GM18508 (cell line): ENCODE measurements at regions not wholly inside any gene's neighbourhood (a gene's known extent, or its start where the extent isn't known, plus 50 kb on each side); places are given as distances from the start of the nearest gene placed in this dataset.
A peak's percentile ranks its signal among the peaks of the same experiment; 100 is the strongest.

Source experiments
- ATAC-seq: cut with Tn5 transposase; IDR thresholded peaks from one replicate; pipeline ENCODE4 v1.9.1; 2021; ENCODE audit warnings: moderate number of reproducible peaks; ENCODE audit not compliant: insufficient read depth, unreplicated experiment

- no peak for ATAC-seq
Measured at GRCh38 chr4:14693728-14694127, 308.6 kb upstream of the CPEB2 start.

DNA sequence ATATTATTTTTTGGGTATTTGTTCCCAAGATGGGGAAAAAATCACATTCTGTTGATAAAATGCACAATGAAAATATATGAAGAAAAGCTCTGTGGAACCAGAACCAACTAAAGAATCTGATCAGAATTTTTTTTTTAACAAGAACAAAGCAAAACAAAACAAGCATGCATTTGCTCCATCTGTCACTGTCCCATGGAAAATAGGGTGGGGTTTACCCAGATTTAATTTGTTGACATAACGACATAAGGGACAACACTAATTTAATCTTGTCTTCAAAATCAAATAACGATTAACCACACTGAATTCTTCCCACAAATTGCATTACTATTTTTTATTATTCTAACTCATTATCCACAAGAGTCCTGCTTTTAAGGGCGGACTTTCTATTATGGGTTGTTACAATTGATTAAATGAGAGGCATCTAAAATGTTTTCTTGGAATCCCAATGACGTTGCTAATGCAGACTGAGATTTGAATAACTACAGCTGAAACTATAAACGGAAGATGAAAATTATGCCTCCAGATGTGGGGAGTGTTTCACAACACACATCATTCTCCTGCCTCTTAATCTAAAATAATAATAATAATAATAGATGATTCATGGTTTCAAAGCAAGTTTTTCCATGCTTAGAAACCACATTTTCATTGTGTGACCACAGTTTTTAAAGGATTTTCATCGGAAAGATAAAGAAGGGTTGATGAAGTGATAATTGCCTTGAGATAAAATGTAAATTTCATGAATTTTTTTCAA lies 307.0 kb upstream of the CPEB2 start:
- ATAC-seq = no peak

DNA sequence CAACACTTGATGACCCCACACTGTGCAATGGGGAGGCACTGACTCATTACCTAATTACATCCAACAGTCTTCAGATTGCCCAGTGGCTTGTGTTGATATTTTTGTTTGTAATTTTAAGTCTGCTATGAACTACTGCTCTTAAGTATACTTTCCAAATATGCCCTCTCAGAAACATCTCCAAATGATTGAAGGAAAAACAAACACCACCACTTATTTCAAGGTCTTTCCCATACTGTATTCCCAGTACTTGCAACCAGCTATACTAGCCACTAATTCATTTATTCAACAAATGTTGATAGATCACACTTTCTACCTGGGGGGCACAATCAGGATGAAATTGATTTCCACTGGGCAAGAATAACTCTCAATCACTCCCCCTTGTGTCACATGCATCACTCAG lies 302.2 kb upstream of the CPEB2 start:
- no peak for ATAC-seq

DNA sequence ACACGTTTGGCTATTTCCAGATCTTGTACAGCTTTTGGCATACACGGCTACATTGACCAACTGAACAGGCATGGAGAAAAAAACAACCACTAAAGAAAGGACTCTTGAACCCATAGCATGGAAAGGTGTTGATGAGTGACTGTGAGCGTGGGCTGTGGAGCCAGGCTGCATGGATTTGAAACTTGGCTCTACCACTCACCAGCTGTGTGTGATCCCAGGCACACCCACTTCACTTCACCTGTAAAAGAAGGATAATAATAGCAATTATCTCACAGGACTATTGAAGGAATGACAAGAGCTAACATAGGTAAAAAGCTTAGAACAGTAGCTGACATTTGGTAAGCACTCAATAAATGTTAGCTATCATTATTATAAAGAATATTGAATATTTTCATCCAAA lies 301.7 kb upstream of the CPEB2 start:
- no peak for ATAC-seq

GRCh38 chr4:14701389-14701788 lies 300.9 kb upstream of the CPEB2 start:
- no peak for ATAC-seq

DNA sequence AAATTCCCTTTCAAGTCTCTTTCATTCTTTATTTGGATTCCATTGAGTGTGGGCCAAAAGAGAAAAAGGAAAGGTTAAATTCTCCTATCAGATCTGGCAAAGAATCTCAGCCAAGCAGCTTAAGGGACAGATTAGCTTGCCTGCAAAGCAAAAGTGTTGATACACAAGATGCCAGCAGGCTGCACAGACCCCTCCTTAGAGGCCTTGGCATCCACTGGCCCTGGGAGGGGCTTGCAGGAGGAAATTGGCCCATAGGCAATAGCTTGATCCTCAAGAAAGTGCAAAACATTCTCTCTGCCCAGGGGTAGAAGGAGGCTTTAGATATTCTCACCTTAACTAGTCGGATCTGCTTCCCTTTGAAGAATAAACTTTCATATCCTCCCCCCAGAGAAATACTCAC lies 300.4 kb upstream of the CPEB2 start:
- ATAC-seq = no peak

DNA sequence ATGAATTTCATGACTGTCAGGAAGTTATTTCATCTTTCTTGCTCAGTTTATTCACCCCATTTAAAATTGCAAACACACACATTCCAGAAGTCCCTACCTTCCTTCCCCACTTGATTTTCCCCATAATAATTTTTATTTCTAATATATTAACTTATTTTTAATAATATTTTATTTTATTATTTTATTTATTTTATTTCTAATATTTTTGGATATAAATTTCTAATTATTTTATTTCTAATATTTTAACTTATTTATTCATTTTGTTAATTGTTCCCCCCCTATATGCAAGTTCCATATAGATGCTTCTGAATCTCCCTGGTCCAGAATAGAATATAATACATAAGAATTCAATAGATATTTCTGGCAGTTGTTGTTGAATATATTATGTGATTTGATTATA lies 293.7 kb upstream of the CPEB2 start:
- ATAC-seq = no peak

DNA sequence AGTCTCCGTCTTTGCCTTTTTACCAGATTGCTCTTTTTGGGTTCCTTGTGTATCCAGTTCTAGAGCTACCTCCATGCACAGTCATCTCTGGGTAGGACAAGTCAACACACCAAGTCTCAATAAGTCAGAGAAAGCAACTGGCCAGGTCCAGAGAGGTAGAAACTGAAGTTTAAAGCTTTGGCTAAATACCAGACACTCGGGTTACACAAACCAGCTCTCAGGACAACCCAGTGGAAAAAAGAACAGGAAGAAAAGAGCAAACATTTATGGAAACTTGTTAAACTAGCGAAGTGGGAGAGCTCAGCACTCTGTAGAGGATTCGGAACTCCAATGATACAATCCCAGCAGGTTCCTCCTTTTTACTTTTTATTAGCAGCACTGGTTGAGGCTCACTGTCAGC lies 291.0 kb upstream of the CPEB2 start:
- ATAC-seq = no peak

DNA sequence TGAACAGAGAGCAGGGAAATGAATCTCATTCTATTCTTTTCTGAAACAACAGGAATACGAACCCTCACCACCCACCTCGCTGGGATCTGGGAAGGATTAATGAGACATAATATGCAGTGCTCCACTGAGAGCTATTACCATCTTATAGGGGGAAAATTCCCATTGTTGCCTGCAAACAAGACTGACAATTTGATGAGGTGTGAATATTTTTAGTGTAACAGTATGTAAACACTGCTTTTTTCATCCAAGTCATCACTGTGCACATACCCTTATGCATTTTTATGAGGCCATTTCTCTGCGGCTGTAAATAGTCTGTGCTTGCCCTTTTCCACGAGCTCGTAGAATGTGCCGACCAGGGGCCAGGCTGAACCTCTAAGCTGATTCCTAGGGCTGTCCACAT lies 285.6 kb upstream of the CPEB2 start:
- ATAC-seq = no peak

DNA sequence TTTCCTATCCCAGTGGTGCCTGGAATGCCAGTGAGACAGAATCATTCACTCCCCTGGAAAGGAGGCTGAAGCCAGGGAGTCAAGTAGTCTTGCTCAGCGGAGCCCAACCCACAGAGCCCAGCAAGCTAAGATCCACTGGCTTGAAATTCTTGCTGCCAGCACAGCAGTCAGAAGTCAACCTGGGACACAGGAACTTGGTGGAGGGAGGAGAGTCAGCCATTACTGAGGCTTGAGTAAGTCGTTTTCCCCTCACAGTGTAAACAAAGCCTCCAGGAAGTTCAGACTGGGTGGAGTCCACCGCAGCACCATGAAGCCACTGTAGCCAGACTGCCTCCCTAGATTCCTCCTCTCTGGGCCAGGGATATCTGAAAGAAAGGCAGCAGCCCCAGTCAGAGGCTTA lies 283.2 kb upstream of the CPEB2 start:
- no peak for ATAC-seq

- peak; percentile 9 for ATAC-seq
Measured at GRCh38 chr4:14726441-14726840, 275.8 kb upstream of the CPEB2 start.

DNA sequence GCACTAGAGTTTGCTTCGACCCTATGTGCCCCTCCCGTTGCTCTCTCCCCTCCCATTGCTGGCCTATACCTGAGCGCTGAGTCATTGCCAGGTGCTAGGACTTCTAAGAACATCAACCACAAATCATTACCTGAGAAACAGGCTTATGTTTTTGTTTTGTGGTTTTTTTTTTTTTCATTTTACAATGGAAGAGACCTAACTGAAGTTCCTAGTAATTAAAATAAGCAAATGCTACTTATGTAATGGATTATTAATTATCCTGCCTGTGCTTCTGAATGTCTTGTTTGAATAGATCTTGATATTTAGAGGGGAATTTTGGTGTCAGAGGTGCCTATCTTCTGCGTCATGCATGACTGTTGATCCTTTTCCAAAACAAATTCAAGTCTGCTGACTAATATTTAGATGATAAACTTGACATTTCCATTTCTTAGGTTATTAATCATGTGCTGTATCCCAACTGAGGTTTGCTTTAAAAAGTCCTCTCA lies 275.4 kb upstream of the CPEB2 start:
- ATAC-seq = peak; percentile 48

DNA sequence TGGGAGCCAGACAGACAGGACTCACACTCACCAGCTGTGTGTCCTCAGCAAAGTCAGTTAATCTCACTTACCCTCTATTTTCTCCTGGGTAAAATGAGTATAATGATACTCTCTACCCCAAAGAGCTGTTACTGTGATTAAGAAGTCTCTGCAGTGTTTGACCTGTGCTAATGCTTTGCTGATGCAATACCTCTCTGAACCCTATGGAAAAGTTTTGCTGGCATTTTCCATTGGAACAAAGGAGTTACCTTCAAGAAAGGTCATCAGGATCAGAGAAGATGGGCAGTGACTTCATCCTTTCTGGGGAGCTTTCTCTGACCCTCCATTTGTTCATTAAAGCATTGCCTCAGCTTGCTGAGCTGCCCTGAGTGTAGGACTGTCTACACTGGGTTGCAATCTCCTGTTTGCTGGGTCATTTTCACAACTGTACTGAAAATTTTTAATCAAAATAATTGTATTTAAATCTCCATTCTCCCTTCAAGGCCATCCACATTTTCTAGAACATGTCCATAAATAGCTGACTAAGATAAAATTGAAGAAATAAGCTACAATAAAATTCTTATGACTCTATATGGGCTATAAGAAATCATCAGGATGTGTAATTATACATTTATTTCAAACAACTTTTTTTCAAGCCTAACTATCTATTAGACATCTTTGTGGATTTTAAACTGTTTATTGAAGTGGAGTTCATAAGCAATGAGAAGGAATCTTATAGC lies 272.8 kb upstream of the CPEB2 start:
- ATAC-seq = no peak

DNA sequence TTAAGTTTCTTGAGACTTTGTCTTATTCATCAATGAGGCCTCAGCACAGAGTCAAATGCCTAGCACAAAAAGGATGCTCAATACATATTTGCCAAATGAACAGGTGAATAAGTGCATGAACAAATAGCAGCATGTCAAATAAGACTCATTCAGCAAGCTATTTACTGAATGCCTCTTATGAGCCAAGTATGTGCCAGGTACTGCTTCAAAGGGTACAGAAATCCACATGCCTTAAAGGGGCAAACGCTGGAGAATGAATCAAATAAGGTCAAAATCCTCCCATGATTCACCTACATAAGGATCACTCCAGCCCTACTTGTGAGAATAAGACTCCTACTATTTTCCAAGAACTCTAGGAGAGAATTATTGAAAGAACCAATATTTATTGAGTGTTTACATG lies 260.2 kb upstream of the CPEB2 start:
- no peak for ATAC-seq

DNA sequence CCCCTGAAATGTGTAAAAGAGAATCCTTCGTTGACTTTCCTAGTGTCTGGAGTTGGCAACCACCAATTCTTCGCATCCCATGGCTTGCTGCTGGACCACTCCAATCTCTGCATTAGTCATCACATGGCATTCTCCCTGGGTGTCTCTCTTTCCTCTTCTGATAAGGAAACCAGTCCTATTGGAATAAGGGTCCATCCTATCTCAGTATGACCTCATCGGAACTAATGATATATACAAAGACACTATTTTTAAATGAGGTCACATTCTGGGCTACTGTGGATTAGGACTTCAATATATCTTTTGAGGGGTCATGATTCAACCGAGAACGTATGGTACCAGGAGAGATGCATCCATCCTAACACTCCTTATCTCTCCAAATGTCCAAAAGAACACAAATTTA lies 259.1 kb upstream of the CPEB2 start:
- ATAC-seq = no peak

DNA sequence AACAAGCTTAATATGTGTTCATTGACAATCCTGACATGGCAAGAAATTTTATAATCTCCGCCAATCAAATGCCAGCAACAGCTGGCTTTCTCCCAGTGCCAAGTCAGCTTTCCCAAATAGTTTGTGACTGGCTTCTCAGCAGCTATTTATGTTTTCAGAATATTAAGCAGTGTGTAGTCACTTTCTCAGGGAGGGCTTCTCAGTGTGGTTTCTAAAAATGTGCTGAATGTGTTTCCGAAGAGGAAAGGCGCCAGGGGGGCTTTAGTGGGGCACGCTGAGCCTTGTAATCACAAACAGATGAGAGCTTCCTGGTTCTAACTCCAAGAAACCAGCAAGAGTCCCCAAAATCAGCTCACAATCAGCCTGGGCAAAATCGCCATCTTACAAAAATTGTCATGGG lies 258.7 kb upstream of the CPEB2 start:
- no peak for ATAC-seq

DNA sequence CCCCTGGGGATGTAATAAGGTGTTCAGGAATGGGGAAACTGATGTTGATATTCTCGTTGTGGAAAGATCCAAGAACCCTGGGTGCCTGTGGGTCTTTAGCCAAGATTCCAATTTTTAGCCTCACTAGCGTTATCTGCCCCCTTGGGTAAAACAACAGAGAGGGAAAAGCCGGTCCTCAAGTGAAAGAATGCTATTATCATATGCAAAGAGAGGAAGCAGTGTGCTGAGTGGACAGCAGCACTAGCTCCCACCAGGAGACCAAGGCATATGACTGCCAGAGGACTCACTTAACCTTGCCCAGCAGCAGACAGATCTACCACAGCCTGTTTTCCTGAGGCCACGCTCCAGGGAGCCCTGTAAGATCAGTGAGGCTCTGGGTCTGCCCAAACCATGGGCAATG lies 257.9 kb upstream of the CPEB2 start:
- no peak for ATAC-seq

DNA sequence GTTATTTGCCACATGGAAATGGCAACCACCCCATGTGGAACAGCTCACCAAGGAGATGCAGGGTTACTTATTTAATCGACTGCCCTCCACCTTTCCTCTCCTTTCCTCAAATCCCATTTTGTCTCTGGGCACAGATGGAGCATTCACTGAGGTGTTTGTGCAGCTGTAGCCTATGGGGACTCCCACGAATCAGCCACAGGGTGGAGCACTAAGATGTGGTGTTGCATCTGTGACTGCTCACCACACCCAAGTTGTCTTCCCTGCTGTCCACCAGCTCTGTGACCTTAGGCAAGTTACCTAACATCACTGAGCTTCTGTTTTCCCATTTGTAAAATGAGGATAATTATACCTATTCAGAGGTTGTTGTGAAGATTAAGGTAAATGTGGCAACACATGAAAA lies 252.4 kb upstream of the CPEB2 start:
- ATAC-seq = no peak

GRCh38 chr4:14752341-14753046 lies 249.8 kb upstream of the CPEB2 start:
- no peak for ATAC-seq

- ATAC-seq = peak; percentile 53
Measured at GRCh38 chr4:14767142-14767541, 235.1 kb upstream of the CPEB2 start.

DNA sequence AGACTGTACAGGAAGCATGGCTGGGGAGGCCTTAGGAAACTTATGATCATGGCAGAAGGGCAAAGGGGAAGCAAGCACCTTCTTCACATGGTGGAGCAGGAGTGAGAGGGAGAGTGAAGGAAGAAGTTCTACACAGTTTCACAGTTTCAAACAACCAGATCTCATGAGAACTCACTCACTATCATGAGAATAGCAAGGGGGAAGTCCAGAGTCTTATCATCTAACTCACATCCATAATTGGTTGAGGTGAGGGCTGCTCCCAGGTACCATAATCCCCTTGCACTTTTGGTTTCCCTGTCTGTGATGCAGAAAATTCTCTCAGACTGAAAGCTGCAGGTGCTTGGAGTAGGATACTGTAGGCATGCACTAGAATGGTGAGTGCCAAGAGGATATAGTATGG lies 233.8 kb upstream of the CPEB2 start:
- ATAC-seq = no peak
